ENCODE measurements at regions not wholly inside any gene's neighbourhood (a gene's known extent, or its start where the extent isn't known, plus 50 kb on each side); places are given as distances from the start of the nearest gene placed in this dataset.

DNA sequence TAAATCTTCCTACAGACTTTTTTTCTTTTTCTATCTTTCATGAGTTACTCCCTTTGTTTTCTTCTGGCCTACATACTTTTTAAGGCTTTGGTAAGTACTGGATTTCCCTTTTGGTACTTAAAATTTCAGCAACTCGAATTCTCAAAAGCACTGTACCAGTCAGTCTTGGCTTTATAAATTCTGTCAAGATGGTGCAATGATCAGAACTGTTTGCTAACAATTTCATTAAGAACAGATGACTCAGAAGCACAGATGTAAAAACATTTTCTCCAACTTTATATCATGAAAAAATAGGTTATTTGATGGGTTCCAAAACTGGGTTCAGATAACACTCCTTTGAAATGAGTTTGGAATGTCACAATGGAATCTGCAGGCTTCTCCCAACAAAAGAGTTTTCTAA, 1961.8 kb upstream of the FLRT2 start:
- Histone ChIP-seq H3K27me3 (ENCODE audit: insufficient read depth, poor library complexity, severe bottlenecking) (no peaks in the 10 kb centered on the region), H3K4me3 (replicated peaks; ENCODE audit: insufficient read depth, low read length) (no peak overlapping the region), H3K27ac (replicated peaks) (no peak overlapping the region)
- no peak for DNase-seq (ENCODE audit: low read depth in 1 of 2, low spot score in 1 of 2)
- TF ChIP-seq POLR2AphosphoS5 (IDR thresholded peaks at IDR 0.05; ENCODE audit: low read depth), result no peak
- no peak for TF ChIP-seq REST (IDR thresholded peaks at IDR 0.05; ENCODE audit: insufficient replicate concordance, low read depth)
- no peak for TF ChIP-seq SPI1 (IDR thresholded peaks at IDR 0.05; ENCODE audit: borderline replicate concordance, low read depth)
- TF ChIP-seq, protein P1, sequence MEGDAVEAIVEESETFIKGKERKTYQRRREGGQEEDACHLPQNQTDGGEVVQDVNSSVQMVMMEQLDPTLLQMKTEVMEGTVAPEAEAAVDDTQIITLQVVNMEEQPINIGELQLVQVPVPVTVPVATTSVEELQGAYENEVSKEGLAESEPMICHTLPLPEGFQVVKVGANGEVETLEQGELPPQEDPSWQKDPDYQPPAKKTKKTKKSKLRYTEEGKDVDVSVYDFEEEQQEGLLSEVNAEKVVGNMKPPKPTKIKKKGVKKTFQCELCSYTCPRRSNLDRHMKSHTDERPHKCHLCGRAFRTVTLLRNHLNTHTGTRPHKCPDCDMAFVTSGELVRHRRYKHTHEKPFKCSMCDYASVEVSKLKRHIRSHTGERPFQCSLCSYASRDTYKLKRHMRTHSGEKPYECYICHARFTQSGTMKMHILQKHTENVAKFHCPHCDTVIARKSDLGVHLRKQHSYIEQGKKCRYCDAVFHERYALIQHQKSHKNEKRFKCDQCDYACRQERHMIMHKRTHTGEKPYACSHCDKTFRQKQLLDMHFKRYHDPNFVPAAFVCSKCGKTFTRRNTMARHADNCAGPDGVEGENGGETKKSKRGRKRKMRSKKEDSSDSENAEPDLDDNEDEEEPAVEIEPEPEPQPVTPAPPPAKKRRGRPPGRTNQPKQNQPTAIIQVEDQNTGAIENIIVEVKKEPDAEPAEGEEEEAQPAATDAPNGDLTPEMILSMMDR (IDR thresholded peaks at IDR 0.05; ENCODE audit: insufficient read depth, low read length), result no peak
- TF ChIP-seq GABPA (IDR thresholded peaks at IDR 0.05; ENCODE audit: low read depth), result no peak

GRCh38 chr14:83575301-83575700, 1954.6 kb upstream of the FLRT2 start:
- no peak overlapping the region for H3K4me3 ChIP-seq (replicated peaks; ENCODE audit: insufficient read depth, low read length)
- no peak for DNase-seq (ENCODE audit: low read depth in 1 of 2, low spot score in 1 of 2)

GRCh38 chr14:83583201-83583600, 1946.7 kb upstream of the FLRT2 start:
- Histone ChIP-seq H3K27ac (replicated peaks) (no peak overlapping the region), H3K4me3 (replicated peaks; ENCODE audit: insufficient read depth, low read length) (no peak overlapping the region)
- no peak for TF ChIP-seq SPI1 (IDR thresholded peaks at IDR 0.05; ENCODE audit: borderline replicate concordance, low read depth)
- no peak for TF ChIP-seq POLR2AphosphoS5 (IDR thresholded peaks at IDR 0.05; ENCODE audit: low read depth)
- TF ChIP-seq, protein P1 (IDR thresholded peaks at IDR 0.05; ENCODE audit: insufficient read depth, low read length), result no peak
- no peak for TF ChIP-seq REST (IDR thresholded peaks at IDR 0.05; ENCODE audit: insufficient replicate concordance, low read depth)
- TF ChIP-seq GABPA (IDR thresholded peaks at IDR 0.05; ENCODE audit: low read depth), result no peak

More at GRCh38 chr14:83575301-83575700, 1954.6 kb upstream of the FLRT2 start:
- Histone ChIP-seq H3K27ac (replicated peaks) (no peak overlapping the region), H3K27me3 (ENCODE audit: insufficient read depth, poor library complexity, severe bottlenecking) (no peaks in the 10 kb centered on the region)
- peak; percentile 92 for TF ChIP-seq REST (IDR thresholded peaks at IDR 0.05; ENCODE audit: insufficient replicate concordance, low read depth)
- TF ChIP-seq POLR2AphosphoS5 (IDR thresholded peaks at IDR 0.05; ENCODE audit: low read depth), result no peak

GRCh38 chr14:83594874-83595273, 1935.1 kb upstream of the FLRT2 start:
- TF ChIP-seq SPI1 (IDR thresholded peaks at IDR 0.05; ENCODE audit: borderline replicate concordance, low read depth) (no peak), REST (IDR thresholded peaks at IDR 0.05; ENCODE audit: insufficient replicate concordance, low read depth) (no peak), POLR2AphosphoS5 (IDR thresholded peaks at IDR 0.05; ENCODE audit: low read depth) (no peak), GABPA (IDR thresholded peaks at IDR 0.05; ENCODE audit: low read depth) (no peak)
- TF ChIP-seq, protein P1 (IDR thresholded peaks at IDR 0.05; ENCODE audit: insufficient read depth, low read length), result no peak
- no peak overlapping the region; the same call in 1 of the 2 replicates for H3K27ac ChIP-seq (replicated peaks)
- no peak overlapping the region for H3K4me3 ChIP-seq (replicated peaks; ENCODE audit: insufficient read depth, low read length)
- H3K27me3 ChIP-seq (ENCODE audit: insufficient read depth, poor library complexity, severe bottlenecking), result no peaks in the 10 kb centered on the region
- no peak for DNase-seq (ENCODE audit: low read depth in 1 of 2, low spot score in 1 of 2)

More at GRCh38 chr14:83583201-83583600, 1946.7 kb upstream of the FLRT2 start:
- no peak for DNase-seq (ENCODE audit: low read depth in 1 of 2, low spot score in 1 of 2)
- no peaks in the 10 kb centered on the region for H3K27me3 ChIP-seq (ENCODE audit: insufficient read depth, poor library complexity, severe bottlenecking)
